ENCODE measurements at regions not wholly inside any gene's neighbourhood (a gene's known extent, or its start where the extent isn't known, plus 50 kb on each side); places are given as distances from the start of the nearest gene placed in this dataset.

GRCh38 chr17:77534137-77534536, 393.4 kb downstream of the SEC14L1 start (continued):
- TF ChIP-seq E2F2 (CRISPR knock-in tag; IDR thresholded peaks at IDR 0.05; ENCODE audit: borderline replicate concordance) = no peak
- TF ChIP-seq ZFP62 (CRISPR knock-in tag; IDR thresholded peaks at IDR 0.05) = no peak

- intact Hi-C loops (cut with micrococcal nuclease; ENCODE audit: unreplicated experiment) (no loop called here), in situ Hi-C loops (cut with HindIII; ENCODE audit: extremely low pct_ligation_motif_present, low pct_unique_long_range_greater_than_20kb) (no loop called here)
- POLR2A ChIA-PET = no interaction called here
- Histone ChIP-seq H3K79me2 (ENCODE audit: insufficient read depth, low read length) (no peaks in the 10 kb centered on the region), H3K4me1 (ENCODE audit: insufficient read depth, low read length) (no peaks in the 10 kb centered on the region), H3K9me3 (ENCODE audit: low read length) (peaks cover 7% of the 10 kb centered on the region; the same call in 1 of the 2 replicates), H3K36me3 (replicated peaks in 1 of 2; ENCODE audit: control insufficient read depth in 1 of 2, insufficient read depth in 2 of 2, low read length in 2 of 2) (no peaks in the 10 kb centered on the region), H2AFZ (ENCODE audit: low read length) (no peak overlapping the region), H3K4me2 (ENCODE audit: low read depth, low read length) (peak overlapping the region; percentile 8; the same call in 1 of the 2 replicates), H3K9ac (ENCODE audit: insufficient read depth, low read depth, low read length) (no peak overlapping the region), H4K20me1 (ENCODE audit: insufficient read depth, low read length) (no peaks in the 10 kb centered on the region), H3K27me3 (ENCODE audit: control insufficient read depth in 1 of 2, insufficient read depth in 2 of 2, low read length in 2 of 2) (peaks cover 9 to 78% of the 10 kb centered on the region in 2 experiments; a peak in 4 of 5 replicates), H3K27ac (ENCODE audit: extremely low read length, insufficient read depth, low read length) (no peak overlapping the region), H3K4me3 (replicated peaks in 1 of 3; ENCODE audit: insufficient read depth in 1 of 3, low read depth in 2 of 3, low read length in 3 of 3) (no peak overlapping the region)
- BruUV-seq (replicated peaks) = no TSS peak
- TF ChIP-seq CREB1 (IDR thresholded peaks at IDR 0.05) (peak; percentile 94), CREB1 (CRISPR knock-in tag; IDR thresholded peaks at IDR 0.05) (no peak), GLMP (CRISPR knock-in tag; IDR thresholded peaks at IDR 0.05; ENCODE audit: borderline replicate concordance) (no peak), ATF7 (IDR thresholded peaks at IDR 0.05) (peak; percentile 94), ATF7 (CRISPR knock-in tag; IDR thresholded peaks at IDR 0.05) (no peak), JUND (CRISPR knock-in tag; IDR thresholded peaks at IDR 0.05) (peak; percentile 54; the same call in 1 of the 2 replicates)
- CTCF ChIA-PET (ENCODE audit: low intra/inter-chr PET ratio, low total read pairs) = no interaction called here
- no peak; the same call in 2 of the 3 replicates for ATAC-seq
- 23% methylated on average over 10 of the region's 10 CpGs for WGBS (ENCODE audit: low lambda C conversion rate)
- no peak for FAIRE-seq
- no peak for DNase-seq (ENCODE audit: low spot score)
Measured at GRCh38 chr17:77535435-77535834, 394.7 kb downstream of the SEC14L1 start.

Measured in HepG2 (cell line).